GM23338 (cell line): ENCODE measurements at regions not wholly inside any gene's neighbourhood (a gene's known extent, or its start where the extent isn't known, plus 50 kb on each side); places are given as distances from the start of the nearest gene placed in this dataset.

Experiments used
- ATAC-seq: fragments of 200-7000 bp; cut with Tn5 transposase; 3 replicates; pipeline ENCODE4 v1.9.1; 2020
- DNase-seq: peaks from one replicate; pipeline ENCODE4 v3.0.0-alpha.2; 2015; ENCODE audit warnings: low spot score
- H2AFZ ChIP-seq: fragments of 200-600 bp; sonication (generic); 2 replicates; pipeline ENCODE4 v1.8.0; 2016; ENCODE audit warnings: antibody characterized with exemption, mild to moderate bottlenecking, moderate library complexity
- H3F3A ChIP-seq: fragments of 200-600 bp; sonication (generic); replicated peaks from 2 replicates; pipeline ENCODE4 v1.8.0; 2017; ENCODE audit warnings: antibody characterized with exemption, mixed run types, low read depth
- H3K27ac ChIP-seq: fragments of 200-600 bp; sonication (generic); 2 replicates; pipeline ENCODE4 v1.6.1; 2016; ENCODE audit warnings: low read depth
- H3K27me3 ChIP-seq: fragments of 200-600 bp; sonication (generic); 2 replicates; pipeline ENCODE4 v1.8.0; 2016; ENCODE audit warnings: mild to moderate bottlenecking, mixed run types, moderate library complexity; ENCODE audit not compliant: insufficient read depth
- H3K36me3 ChIP-seq: fragments of 200-600 bp; sonication (generic); 2 replicates; pipeline ENCODE4 v1.8.0; 2016; ENCODE audit warnings: mild to moderate bottlenecking; ENCODE audit not compliant: insufficient read depth
- H3K4me1 ChIP-seq: fragments of 200-600 bp; sonication (generic); 2 replicates; pipeline ENCODE4 v1.8.0; 2016; ENCODE audit warnings: mild to moderate bottlenecking, moderate library complexity; ENCODE audit not compliant: insufficient read depth
- H3K4me2 ChIP-seq: fragments of 200-600 bp; sonication (generic); 2 replicates; pipeline ENCODE4 v1.7.1; 2017; ENCODE audit warnings: mixed run types
- H3K4me3 ChIP-seq: fragments of 200-600 bp; sonication (generic); 2 replicates; pipeline ENCODE4 v1.6.1; 2016; ENCODE audit warnings: mixed run types
- H3K79me2 ChIP-seq: fragments of 200-600 bp; sonication (generic); replicated peaks from 2 replicates; pipeline ENCODE4 v1.8.0; 2017; ENCODE audit warnings: mild to moderate bottlenecking; ENCODE audit not compliant: insufficient read depth
- H3K9me2 ChIP-seq: fragments of 200-600 bp; sonication (generic); 2 replicates; pipeline ENCODE4 v1.8.0; 2017; ENCODE audit not compliant: insufficient read depth
- H4K20me1 ChIP-seq: fragments of 200-600 bp; sonication (generic); replicated peaks from 2 replicates; pipeline ENCODE4 v1.8.0; 2017; ENCODE audit warnings: mild to moderate bottlenecking; ENCODE audit not compliant: insufficient read depth
- H3K27ac Mint-ChIP-seq: 2 replicates; pipeline ENCODE4 v1.8.0; 2020; ENCODE audit warnings: inconsistent platforms, mild to moderate bottlenecking, moderate library complexity, mixed read lengths
- H3K27me3 Mint-ChIP-seq: 3 replicates; pipeline ENCODE4 v1.8.0; 2022; ENCODE audit warnings: low read depth, mild to moderate bottlenecking, moderate library complexity, mixed read lengths, inconsistent platforms; ENCODE audit not compliant: insufficient read depth, poor library complexity
- H3K36me3 Mint-ChIP-seq: 3 replicates; pipeline ENCODE4 v1.8.0; 2021; ENCODE audit warnings: low read depth, mild to moderate bottlenecking, inconsistent platforms, moderate library complexity, mixed read lengths
- H3K4me1 Mint-ChIP-seq: 3 replicates; pipeline ENCODE4 v1.8.0; 2020; ENCODE audit warnings: mild to moderate bottlenecking, inconsistent platforms, mixed read lengths
- H3K4me3 Mint-ChIP-seq: 3 replicates; pipeline ENCODE4 v1.8.0; 2021; ENCODE audit warnings: moderate library complexity, mild to moderate bottlenecking, inconsistent platforms, mixed read lengths
- H3K9me3 Mint-ChIP-seq: 3 replicates; pipeline ENCODE4 v1.8.0; 2020; ENCODE audit warnings: moderate library complexity, mild to moderate bottlenecking, inconsistent platforms, mixed read lengths
- CREB1 ChIP-seq: fragments of 250-450 bp; sonication (Bioruptor Pico); IDR thresholded peaks from 2 replicates; pipeline ENCODE4 v1.5.0; 2020; ENCODE audit warnings: low read depth, mild to moderate bottlenecking, moderate library complexity
- ETS1 ChIP-seq: IDR thresholded peaks from 2 replicates; pipeline ENCODE4 v1.6.1; 2016; ENCODE audit warnings: antibody characterized with exemption
- EZH2phosphoT487 ChIP-seq: fragments of 200-600 bp; sonication (generic); IDR thresholded peaks from one replicate; pipeline ENCODE4 v1.8.1; 2018; ENCODE audit warnings: antibody characterized with exemption; ENCODE audit not compliant: unreplicated experiment
- JUNB ChIP-seq: IDR thresholded peaks from one replicate; pipeline ENCODE4 v1.6.1; 2016; ENCODE audit warnings: antibody characterized with exemption; ENCODE audit not compliant: unreplicated experiment
- NANOG ChIP-seq: IDR thresholded peaks from 2 replicates; pipeline ENCODE4 v1.6.1; 2016; ENCODE audit warnings: antibody characterized with exemption, borderline replicate concordance
- POLR2AphosphoS5 ChIP-seq: IDR thresholded peaks from 2 replicates; pipeline ENCODE4 v1.6.1; 2016; ENCODE audit warnings: antibody characterized with exemption, low read depth
- STAT1 ChIP-seq: IDR thresholded peaks from one replicate; pipeline ENCODE4 v1.6.1; 2016; ENCODE audit warnings: antibody characterized with exemption; ENCODE audit not compliant: unreplicated experiment
- ZNF331 ChIP-seq: fragments of 250-450 bp; sonication (Bioruptor Pico); IDR thresholded peaks from 2 replicates; pipeline ENCODE4 v1.5.0; 2020; ENCODE audit warnings: low read depth, mild to moderate bottlenecking, moderate library complexity
- ZNF462 ChIP-seq: fragments of 250-450 bp; sonication (Bioruptor Pico); IDR thresholded peaks from 2 replicates; pipeline ENCODE4 v1.5.0; 2020; ENCODE audit warnings: mild to moderate bottlenecking, moderate library complexity

DNA sequence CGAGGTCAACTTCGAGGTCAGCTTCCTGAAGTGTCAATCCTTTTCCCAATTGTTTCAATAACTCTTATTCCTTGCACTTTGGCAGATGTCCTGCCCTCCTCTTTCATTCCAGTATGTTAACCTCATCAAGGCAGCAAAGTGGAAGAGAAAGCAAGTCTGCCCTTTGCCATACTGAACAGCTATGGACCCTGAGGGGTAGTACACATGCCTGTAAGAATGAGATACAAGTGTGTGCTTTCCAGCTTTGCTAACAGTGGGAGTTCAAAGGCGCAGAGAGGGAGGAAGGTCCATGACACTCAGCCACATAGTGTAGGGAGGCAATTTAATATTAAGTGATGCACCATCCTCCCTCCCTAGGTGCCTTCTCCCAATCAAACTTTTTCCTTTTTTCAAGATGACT lies 96.4 kb upstream of the ZCCHC13 start (continued):
- TF ChIP-seq ZNF462 (CRISPR knock-in tag) (no peak), NANOG (no peak), JUNB (no peak), EZH2phosphoT487 (no peak), CREB1 (CRISPR knock-in tag) (no peak), POLR2AphosphoS5 (no peak), STAT1 (no peak)

GRCh38 chrX:74195605-74196004 lies 108.4 kb upstream of the ZCCHC13 start:
- no peak overlapping the region for H2AFZ ChIP-seq
- peaks cover 6% of the 10 kb centered on the region for H3K4me1 ChIP-seq
- H3K4me1 Mint-ChIP-seq, result peaks cover 10% of the 10 kb centered on the region
- peaks cover 11% of the 10 kb centered on the region; the same call in 2 of the 3 replicates for H3K9me3 Mint-ChIP-seq
- no peak overlapping the region for H3K27ac Mint-ChIP-seq
- no peak overlapping the region for H3K4me2 ChIP-seq
- H3K36me3 ChIP-seq, result no peaks in the 10 kb centered on the region
- peaks cover 23% of the 10 kb centered on the region; the same call in 2 of the 3 replicates for H3K36me3 Mint-ChIP-seq
- H3K4me3 Mint-ChIP-seq, result no peak overlapping the region
- H3K9me2 ChIP-seq, result no peaks in the 10 kb centered on the region
- no peaks in the 10 kb centered on the region for H3K27me3 Mint-ChIP-seq
- H3K27ac ChIP-seq, result no peak overlapping the region
- no peak overlapping the region for H3K4me3 ChIP-seq
- H4K20me1 ChIP-seq, result no peaks in the 10 kb centered on the region
- no peaks in the 10 kb centered on the region for H3K27me3 ChIP-seq
- no peaks in the 10 kb centered on the region for H3K79me2 ChIP-seq
- no peaks in the 10 kb centered on the region for H3F3A ChIP-seq
- DNase-seq, result no peak
- ATAC-seq, result no peak
- no peak for TF ChIP-seq STAT1
- TF ChIP-seq EZH2phosphoT487, result no peak
- no peak for TF ChIP-seq ETS1
- no peak for TF ChIP-seq ZNF462 (CRISPR knock-in tag)
- no peak for TF ChIP-seq ZNF331 (CRISPR knock-in tag)
- TF ChIP-seq JUNB, result no peak
